Body of pancreas (tissue), 4 donors: ENCODE measurements at regions not wholly inside any gene's neighbourhood (a gene's known extent, or its start where the extent isn't known, plus 50 kb on each side); places are given as distances from the start of the nearest gene placed in this dataset.

Source experiments
- POLR2A ChIP-seq, 3 donors: fragments of 450-650 bp; IDR thresholded peaks; one replicate each; pipeline ENCODE4 v1.6.1; 2016; ENCODE audit warnings: antibody characterized with exemption in 3 of 3, mild to moderate bottlenecking in 2 of 3
- TF ChIP-seq, protein P1 (sequence below), 7 experiments: fragments of 450-650 bp in 4 of 7; fragments of 200-600 bp in 3 of 7; sonication (generic) in 3 of 7; IDR thresholded peaks; one replicate each; pipeline ENCODE4 v1.5.1; 2016 to 2019; ENCODE audit warnings: antibody characterized with exemption in 7 of 7

DNA sequence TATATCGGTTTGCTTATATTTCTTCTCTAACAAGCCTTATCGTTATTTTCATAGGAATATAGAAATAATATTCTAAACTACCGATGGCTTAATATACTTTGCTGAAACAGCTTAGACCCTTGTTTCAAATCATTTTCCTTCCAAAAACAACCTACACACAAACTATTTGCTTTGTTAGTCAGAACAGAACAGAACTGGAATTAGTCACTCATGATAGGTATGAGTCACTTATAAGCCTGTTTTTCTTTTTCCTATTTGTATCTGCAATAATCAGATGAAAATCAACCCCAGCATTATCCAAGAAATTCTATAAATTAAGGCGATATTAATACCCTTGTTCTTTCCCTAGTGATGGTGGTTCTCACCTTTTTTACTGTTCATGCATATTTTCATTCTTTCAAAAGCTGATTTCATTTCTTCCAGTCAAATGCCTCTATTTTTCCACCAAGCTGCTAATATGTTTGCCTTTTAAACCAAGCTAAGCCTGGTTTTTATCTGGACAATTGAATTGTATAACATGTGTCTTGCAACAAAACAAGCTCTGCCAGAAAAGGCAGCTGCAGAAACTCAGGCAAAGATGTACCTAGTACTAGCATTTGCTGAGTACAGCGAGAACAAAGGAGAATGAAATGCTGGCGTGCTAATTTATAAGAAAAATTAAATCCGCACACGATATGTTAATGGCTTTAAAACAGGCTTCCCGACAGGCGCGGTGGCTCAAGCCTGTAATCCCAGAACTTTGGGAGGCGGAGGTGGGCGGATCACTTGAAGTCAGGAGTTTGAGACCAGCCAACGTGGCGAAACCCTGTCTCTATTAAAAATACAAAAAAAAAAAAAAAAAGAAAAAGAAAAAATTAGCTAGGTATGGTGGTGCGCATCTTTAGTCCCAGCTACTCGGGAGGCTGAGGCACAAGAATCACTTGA, 1418.2 kb downstream of the AACS start:
- TF ChIP-seq, protein P1, sequence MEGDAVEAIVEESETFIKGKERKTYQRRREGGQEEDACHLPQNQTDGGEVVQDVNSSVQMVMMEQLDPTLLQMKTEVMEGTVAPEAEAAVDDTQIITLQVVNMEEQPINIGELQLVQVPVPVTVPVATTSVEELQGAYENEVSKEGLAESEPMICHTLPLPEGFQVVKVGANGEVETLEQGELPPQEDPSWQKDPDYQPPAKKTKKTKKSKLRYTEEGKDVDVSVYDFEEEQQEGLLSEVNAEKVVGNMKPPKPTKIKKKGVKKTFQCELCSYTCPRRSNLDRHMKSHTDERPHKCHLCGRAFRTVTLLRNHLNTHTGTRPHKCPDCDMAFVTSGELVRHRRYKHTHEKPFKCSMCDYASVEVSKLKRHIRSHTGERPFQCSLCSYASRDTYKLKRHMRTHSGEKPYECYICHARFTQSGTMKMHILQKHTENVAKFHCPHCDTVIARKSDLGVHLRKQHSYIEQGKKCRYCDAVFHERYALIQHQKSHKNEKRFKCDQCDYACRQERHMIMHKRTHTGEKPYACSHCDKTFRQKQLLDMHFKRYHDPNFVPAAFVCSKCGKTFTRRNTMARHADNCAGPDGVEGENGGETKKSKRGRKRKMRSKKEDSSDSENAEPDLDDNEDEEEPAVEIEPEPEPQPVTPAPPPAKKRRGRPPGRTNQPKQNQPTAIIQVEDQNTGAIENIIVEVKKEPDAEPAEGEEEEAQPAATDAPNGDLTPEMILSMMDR (IDR thresholded peaks at IDR 0.05): no peak
- no peak for TF ChIP-seq POLR2A (IDR thresholded peaks at IDR 0.05)
